H9 (cell line): ENCODE measurements at regions not wholly inside any gene's neighbourhood (a gene's known extent, or its start where the extent isn't known, plus 50 kb on each side); places are given as distances from the start of the nearest gene placed in this dataset.
"Not testable (repeated sequence)": the region's sequence is repeated elsewhere in the genome, so short reads cannot be mapped to it uniquely, and the experiment has no call there.

ENCODE experiments used
- DNase-seq: peaks from one replicate; pipeline ENCODE4 v3.0.0-alpha.2; 2017
- H2AFZ ChIP-seq: one replicate; pipeline ENCODE4 v1.6.1; 2013; ENCODE audit warnings: mild to moderate bottlenecking, low read length, control low read depth, moderate library complexity
- H2AK5ac ChIP-seq: 2 replicates; pipeline ENCODE4 v1.6.1; 2013; ENCODE audit warnings: low read length, control low read depth, mixed read lengths; ENCODE audit not compliant: insufficient read length
- H2BK120ac ChIP-seq: one replicate; pipeline ENCODE4 v1.6.1; 2013; ENCODE audit warnings: low read depth, mild to moderate bottlenecking, low read length, control low read depth, inconsistent platforms; ENCODE audit not compliant: poor library complexity, severe bottlenecking
- H2BK12ac ChIP-seq: 2 replicates; pipeline ENCODE4 v1.6.1; 2013; ENCODE audit warnings: low read length, control low read depth, mixed read lengths, low read depth; ENCODE audit not compliant: insufficient read length
- H2BK15ac ChIP-seq: 2 replicates; pipeline ENCODE4 v1.6.1; 2013; ENCODE audit warnings: low read depth, low read length, control low read depth
- H2BK20ac ChIP-seq: one replicate; pipeline ENCODE4 v1.6.1; 2013; ENCODE audit warnings: low read depth, mild to moderate bottlenecking, low read length, control low read depth, inconsistent platforms; ENCODE audit not compliant: poor library complexity, severe bottlenecking
- H2BK5ac ChIP-seq: 2 replicates; pipeline ENCODE4 v1.6.1; 2013; ENCODE audit warnings: low read length, control low read depth, mixed read lengths; ENCODE audit not compliant: insufficient read length
- H3K14ac ChIP-seq: 2 replicates; pipeline ENCODE4 v1.6.1; 2013; ENCODE audit warnings: low read length, control low read depth; ENCODE audit not compliant: insufficient read depth
- H3K18ac ChIP-seq: 2 replicates; pipeline ENCODE4 v1.6.1; 2013; ENCODE audit warnings: low read depth, mild to moderate bottlenecking, mixed read lengths, low read length, control low read depth; ENCODE audit not compliant: insufficient read length
- H3K23ac ChIP-seq: 2 replicates; pipeline ENCODE4 v1.6.1; 2013; ENCODE audit warnings: low read length, control low read depth, mixed read lengths, low read depth; ENCODE audit not compliant: insufficient read length
- H3K23me2 ChIP-seq: 2 replicates; pipeline ENCODE4 v1.6.1; 2013; ENCODE audit warnings: low read depth, mild to moderate bottlenecking, mixed read lengths, low read length, control low read depth; ENCODE audit not compliant: insufficient read length, poor library complexity, severe bottlenecking
- H3K27ac ChIP-seq: 2 replicates; pipeline ENCODE4 v1.5.1; 2013; ENCODE audit warnings: low read length, control low read depth, mixed read lengths, low read depth; ENCODE audit not compliant: insufficient read length
- H3K27me3 ChIP-seq: 2 replicates; pipeline ENCODE4 v1.6.1; 2013; ENCODE audit warnings: low read length, control low read depth, inconsistent platforms; ENCODE audit not compliant: insufficient read depth
- H3K4ac ChIP-seq: 2 replicates; pipeline ENCODE4 v1.6.1; 2013; ENCODE audit warnings: low read depth, mild to moderate bottlenecking, control low read depth, inconsistent platforms, low read length, moderate library complexity
- H3K4me1 ChIP-seq: 2 replicates; pipeline ENCODE4 v1.6.1; 2013; ENCODE audit warnings: low read length, control low read depth, inconsistent platforms; ENCODE audit not compliant: insufficient read depth
- H3K4me2 ChIP-seq: 2 replicates; pipeline ENCODE4 v1.6.1; 2013; ENCODE audit warnings: low read length, control low read depth, mixed read lengths; ENCODE audit not compliant: insufficient read length, insufficient read depth
- H3K56ac ChIP-seq: 2 replicates; pipeline ENCODE4 v1.6.1; 2013; ENCODE audit warnings: low read depth, mild to moderate bottlenecking, mixed read lengths, low read length, control low read depth; ENCODE audit not compliant: insufficient read length
- H3K79me1 ChIP-seq: 2 replicates; pipeline ENCODE4 v1.6.1; 2013; ENCODE audit warnings: low read depth, mild to moderate bottlenecking, moderate library complexity, low read length, control low read depth, inconsistent platforms; ENCODE audit not compliant: insufficient read depth, poor library complexity, severe bottlenecking
- H3K79me2 ChIP-seq: 2 replicates; pipeline ENCODE4 v1.6.1; 2013; ENCODE audit warnings: low read length, control low read depth, inconsistent platforms; ENCODE audit not compliant: insufficient read depth
- H3K9ac ChIP-seq: 2 replicates; pipeline ENCODE4 v1.6.1; 2013; ENCODE audit warnings: low read length, control low read depth, mixed read lengths; ENCODE audit not compliant: insufficient read length; ENCODE audit errors: extremely low read depth
- H3K9me3 ChIP-seq: one replicate; pipeline ENCODE4 v1.6.1; 2013; ENCODE audit warnings: low read depth, low read length, inconsistent platforms; ENCODE audit not compliant: control insufficient read depth
- H3T11ph ChIP-seq: one replicate; pipeline ENCODE4 v1.6.1; 2013; ENCODE audit warnings: mild to moderate bottlenecking, low read length, control low read depth, inconsistent platforms
- H4K20me1 ChIP-seq: one replicate; pipeline ENCODE4 v1.6.1; 2013; ENCODE audit not compliant: control insufficient read depth, insufficient read length, insufficient read depth
- H4K5ac ChIP-seq: 2 replicates; pipeline ENCODE4 v1.6.1; 2013; ENCODE audit warnings: low read depth, mild to moderate bottlenecking, mixed read lengths, low read length, control low read depth; ENCODE audit not compliant: insufficient read length
- H4K8ac ChIP-seq: replicated peaks from 2 replicates; pipeline ENCODE4 v1.6.1; 2013; ENCODE audit warnings: low read length, control low read depth, mixed read lengths, low read depth; ENCODE audit not compliant: insufficient read length
- H4K91ac ChIP-seq: 2 replicates; pipeline ENCODE4 v1.6.1; 2013; ENCODE audit warnings: low read depth, mild to moderate bottlenecking, moderate library complexity, mixed read lengths, low read length, control low read depth; ENCODE audit not compliant: insufficient read length
- H3K27ac Mint-ChIP-seq, 3 experiments: 2 replicates in 2 of 3; 3 replicates in 1 of 3; pipeline ENCODE4 v1.8.0; 2020 to 2021; ENCODE audit warnings: mixed read lengths in 3 of 3, mild to moderate bottlenecking in 1 of 3, moderate library complexity in 1 of 3
- H3K27me3 Mint-ChIP-seq: 2 replicates; pipeline ENCODE4 v1.8.0; 2021; ENCODE audit warnings: low read depth, mild to moderate bottlenecking, moderate library complexity, mixed read lengths
- H3K36me3 Mint-ChIP-seq, 3 experiments: 2 replicates in 2 of 3; 3 replicates in 1 of 3; pipeline ENCODE4 v1.8.0; 2020 to 2021; ENCODE audit warnings: low read depth in 3 of 3, mixed read lengths in 3 of 3; ENCODE audit not compliant: insufficient read depth in 1 of 3
- H3K4me1 Mint-ChIP-seq, 2 experiments: 2 replicates each; pipeline ENCODE4 v1.8.0; 2020; ENCODE audit warnings: mixed read lengths in 2 of 2
- H3K4me3 Mint-ChIP-seq, 2 experiments: 2 replicates in 1 of 2; 3 replicates in 1 of 2; pipeline ENCODE4 v1.8.0; 2020 to 2021; ENCODE audit warnings: mild to moderate bottlenecking in 2 of 2, mixed read lengths in 2 of 2, moderate library complexity in 1 of 2
- H3K9me3 Mint-ChIP-seq, 2 experiments: 2 replicates in 1 of 2; 3 replicates in 1 of 2; pipeline ENCODE4 v1.8.0; 2020; ENCODE audit warnings: mild to moderate bottlenecking in 2 of 2, mixed read lengths in 2 of 2, moderate library complexity in 1 of 2
- CTCF ChIP-seq: fragments of 200-600 bp; sonication (generic); conservative IDR thresholded peaks from 3 replicates; pipeline ENCODE4 v1.8.0; 2021; ENCODE audit warnings: antibody characterized with exemption, mild to moderate bottlenecking
- WGBS: extraction: QIAGEN DNeasy Blood & Tissue Kit; methylation state at CpG from one replicate; pipeline ENCODE4 v1.1.7; 2013; ENCODE audit warnings: missing lambda C conversion rate, low lambda C conversion rate, mixed read lengths; ENCODE audit not compliant: insufficient read length; ENCODE audit errors: extremely low coverage; 5-methylcytosine and 5-hydroxymethylcytosine counted together

GRCh38 chr2:114294741-114295140, 147.7 kb upstream of the DPP10 start:
- Histone ChIP-seq H3K9me3 (no peaks in the 10 kb centered on the region), H2BK20ac (no peak overlapping the region), H4K8ac (no peak overlapping the region), H3K9ac (no peak overlapping the region), H3K79me1 (no peaks in the 10 kb centered on the region), H3K27me3 (no peaks in the 10 kb centered on the region), H3K4me2 (no peak overlapping the region), H2BK120ac (no peak overlapping the region), H3K79me2 (no peaks in the 10 kb centered on the region), H4K91ac (no peak overlapping the region), H3K4ac (no peak overlapping the region), H3K27ac (no peak overlapping the region), H3K23me2 (no peaks in the 10 kb centered on the region), H3K23ac (no peak overlapping the region), H3K4me1 (peaks cover 6% of the 10 kb centered on the region; the same call in 1 of the 2 replicates), H2AFZ (no peak overlapping the region), H3K14ac (no peak overlapping the region), H2BK12ac (no peak overlapping the region), H2BK15ac (no peak overlapping the region), H2AK5ac (no peak overlapping the region), H3K56ac (no peak overlapping the region), H4K20me1 (no peaks in the 10 kb centered on the region), H2BK5ac (no peak overlapping the region), H3T11ph (no peak overlapping the region), H4K5ac (no peak overlapping the region), H3K18ac (no peak overlapping the region)
- no peak for TF ChIP-seq CTCF
- DNase-seq = no peak
- H3K36me3 Mint-ChIP-seq = no peaks in the 10 kb centered on the region
- no peaks in the 10 kb centered on the region; a peak in 1 of 5 replicates for H3K9me3 Mint-ChIP-seq
- peaks cover 20 to 27% of the 10 kb centered on the region in 2 experiments for H3K4me1 Mint-ChIP-seq
- WGBS = no CpG with 5 or more reads among the region's 6 CpGs
- no peaks in the 10 kb centered on the region for H3K27me3 Mint-ChIP-seq
- H3K4me3 Mint-ChIP-seq = no peak overlapping the region; a peak in 1 of 5 replicates
- no peak overlapping the region for H3K27ac Mint-ChIP-seq

GRCh38 chr2:114300351-114300750, 142.1 kb upstream of the DPP10 start:
- no CpG with 5 or more reads among the region's 3 CpGs for WGBS
- H3K4me1 Mint-ChIP-seq, H3K4me3 Mint-ChIP-seq, H2AK5ac ChIP-seq, H3K4ac ChIP-seq, H3K23me2 ChIP-seq, H3K27me3 Mint-ChIP-seq, DNase-seq, H2AFZ ChIP-seq, H3K4me1 ChIP-seq, H3K23ac ChIP-seq, H4K20me1 ChIP-seq, H4K91ac ChIP-seq, H2BK5ac ChIP-seq, H3K9me3 Mint-ChIP-seq, H2BK15ac ChIP-seq, H2BK12ac ChIP-seq, H3K4me2 ChIP-seq, H3K56ac ChIP-seq, H3K9me3 ChIP-seq, H4K5ac ChIP-seq, H3K36me3 Mint-ChIP-seq, H3K79me1 ChIP-seq, H3K18ac ChIP-seq, H3K27me3 ChIP-seq, H4K8ac ChIP-seq, H3K9ac ChIP-seq, H2BK20ac ChIP-seq, H3K27ac ChIP-seq, H3T11ph ChIP-seq, H3K27ac Mint-ChIP-seq, H3K14ac ChIP-seq, H2BK120ac ChIP-seq, H3K79me2 ChIP-seq: not testable (repeated sequence)
